ENCODE measurements at regions not wholly inside any gene's neighbourhood (a gene's known extent, or its start where the extent isn't known, plus 50 kb on each side); places are given as distances from the start of the nearest gene placed in this dataset.
A peak's percentile ranks its signal among the peaks of the same experiment; 100 is the strongest.

DNA sequence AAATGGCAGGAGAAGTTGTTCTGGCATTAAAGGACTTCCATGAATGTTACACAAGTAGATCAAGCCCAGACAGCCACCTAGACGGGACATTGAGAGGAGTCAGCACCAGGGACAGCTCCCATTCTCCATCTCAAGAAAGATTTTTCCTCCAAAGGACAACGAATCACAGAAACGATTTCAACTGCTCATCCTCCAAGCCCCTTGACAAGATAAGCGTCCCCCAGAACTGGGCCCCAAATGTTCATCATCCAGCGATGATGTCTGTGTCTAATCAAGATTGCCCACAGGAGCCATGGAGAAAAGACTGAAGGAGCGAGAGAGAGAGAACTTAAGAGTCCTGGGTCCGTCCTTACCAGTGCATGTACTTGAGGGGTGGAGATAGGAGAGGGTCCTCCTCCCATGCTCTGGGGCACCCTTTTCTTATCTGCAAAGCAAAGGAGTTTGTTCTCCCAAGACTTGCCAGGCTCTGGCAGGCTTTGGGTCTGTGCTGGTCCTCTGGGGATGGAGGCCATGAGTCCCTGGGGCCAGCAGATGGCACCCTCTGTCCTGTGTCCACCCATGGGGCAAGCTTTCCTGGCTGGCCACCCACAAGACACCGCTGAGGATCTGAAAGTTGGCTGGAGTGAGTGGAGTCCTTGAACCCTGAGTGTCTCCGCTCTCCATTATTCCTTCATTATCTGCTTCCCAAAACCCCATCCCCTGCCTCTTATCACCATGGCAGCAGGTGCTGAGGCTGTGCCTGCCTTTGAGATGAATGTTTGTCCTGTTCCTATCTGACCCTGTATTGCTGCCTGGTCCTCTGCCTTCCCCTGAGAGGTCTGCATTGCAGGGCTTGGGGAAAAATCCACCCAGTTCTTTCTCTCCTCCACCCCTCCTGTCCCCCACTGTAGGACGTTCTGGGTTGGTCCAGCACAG, 164.6 kb downstream of the ACTL8 start:
- H3K4me3 ChIP-seq = no peak overlapping the region
- no peaks in the 10 kb centered on the region for H3K4me1 ChIP-seq
- intact Hi-C loops (cut with DNase I) = no loop called here
- H3K27me3 ChIP-seq = peaks cover 0 to 5% of the 10 kb centered on the region in 2 donors
- DNase-seq = peak in 3 of 4 donors; percentile 4 to 41 (median 21)
- no peaks in the 10 kb centered on the region for H3K36me3 ChIP-seq (replicated peaks in 1 of 2; ENCODE audit: insufficient read depth in 1 of 2, low read depth in 2 of 2)
- WGBS, 2 donors = 32 to 34% methylated on average over 10 of the region's 10 CpGs
- H3K9me3 ChIP-seq = no peaks in the 10 kb centered on the region
- H3K27ac ChIP-seq = no peak overlapping the region
- no peak for TF ChIP-seq POLR2A (IDR thresholded peaks at IDR 0.05)
- TF ChIP-seq, protein P1, sequence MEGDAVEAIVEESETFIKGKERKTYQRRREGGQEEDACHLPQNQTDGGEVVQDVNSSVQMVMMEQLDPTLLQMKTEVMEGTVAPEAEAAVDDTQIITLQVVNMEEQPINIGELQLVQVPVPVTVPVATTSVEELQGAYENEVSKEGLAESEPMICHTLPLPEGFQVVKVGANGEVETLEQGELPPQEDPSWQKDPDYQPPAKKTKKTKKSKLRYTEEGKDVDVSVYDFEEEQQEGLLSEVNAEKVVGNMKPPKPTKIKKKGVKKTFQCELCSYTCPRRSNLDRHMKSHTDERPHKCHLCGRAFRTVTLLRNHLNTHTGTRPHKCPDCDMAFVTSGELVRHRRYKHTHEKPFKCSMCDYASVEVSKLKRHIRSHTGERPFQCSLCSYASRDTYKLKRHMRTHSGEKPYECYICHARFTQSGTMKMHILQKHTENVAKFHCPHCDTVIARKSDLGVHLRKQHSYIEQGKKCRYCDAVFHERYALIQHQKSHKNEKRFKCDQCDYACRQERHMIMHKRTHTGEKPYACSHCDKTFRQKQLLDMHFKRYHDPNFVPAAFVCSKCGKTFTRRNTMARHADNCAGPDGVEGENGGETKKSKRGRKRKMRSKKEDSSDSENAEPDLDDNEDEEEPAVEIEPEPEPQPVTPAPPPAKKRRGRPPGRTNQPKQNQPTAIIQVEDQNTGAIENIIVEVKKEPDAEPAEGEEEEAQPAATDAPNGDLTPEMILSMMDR (IDR thresholded peaks at IDR 0.05) = peak in 2 of 7 experiments; percentile 10 to 17
- no peak for ATAC-seq

DNA sequence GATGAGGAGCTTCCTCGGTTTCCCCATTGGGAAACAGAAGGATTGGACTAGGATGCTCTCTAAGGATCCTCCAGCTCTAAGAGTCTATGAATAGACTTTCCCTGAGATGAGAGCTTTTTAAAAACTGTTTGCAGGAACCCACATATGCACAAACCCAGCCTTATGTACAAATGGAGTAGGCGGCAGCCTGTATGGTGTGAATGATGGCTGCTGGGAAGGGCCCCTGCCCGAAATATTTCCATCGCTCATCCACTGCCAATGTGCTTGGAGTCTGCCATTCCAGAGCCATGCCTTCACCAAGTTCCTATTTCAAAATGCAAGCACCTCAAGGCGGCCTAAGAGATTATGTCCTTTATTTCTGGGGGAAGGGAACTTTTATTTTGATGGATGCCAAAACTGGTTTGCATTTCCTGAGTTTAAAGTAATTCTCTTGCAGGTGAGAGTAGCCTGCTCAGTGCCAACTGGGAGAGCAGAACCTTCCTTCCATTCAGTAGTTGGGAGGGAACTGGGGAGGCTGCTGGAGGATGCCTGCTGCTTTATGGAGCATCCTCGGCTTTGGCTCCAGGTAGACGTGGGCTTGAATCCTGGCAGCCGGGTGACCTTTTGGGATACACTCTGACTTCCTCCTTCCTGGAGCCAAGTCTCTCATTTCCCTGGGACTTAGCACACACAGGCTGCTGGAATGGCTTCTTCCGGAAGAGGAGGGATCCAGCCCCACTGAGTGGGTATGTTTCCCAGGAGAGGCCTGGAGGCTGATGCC, 165.9 kb downstream of the ACTL8 start:
- Histone ChIP-seq H3K9me3 (no peaks in the 10 kb centered on the region), H3K36me3 (replicated peaks in 1 of 2; ENCODE audit: insufficient read depth in 1 of 2, low read depth in 2 of 2) (no peaks in the 10 kb centered on the region), H3K4me1 (no peaks in the 10 kb centered on the region), H3K4me3 (no peak overlapping the region), H3K27me3 (peaks cover 0 to 5% of the 10 kb centered on the region in 2 donors), H3K27ac (no peak overlapping the region)
- 42 to 49% methylated on average over 8 to 9 of the region's 9 CpGs for WGBS, 2 donors
- DNase-seq (no peak), ATAC-seq (no peak)
- TF ChIP-seq POLR2A (IDR thresholded peaks at IDR 0.05) = no peak
- TF ChIP-seq, protein P1 (IDR thresholded peaks at IDR 0.05) = no peak
- intact Hi-C loops (cut with DNase I) = no loop called here

DNA sequence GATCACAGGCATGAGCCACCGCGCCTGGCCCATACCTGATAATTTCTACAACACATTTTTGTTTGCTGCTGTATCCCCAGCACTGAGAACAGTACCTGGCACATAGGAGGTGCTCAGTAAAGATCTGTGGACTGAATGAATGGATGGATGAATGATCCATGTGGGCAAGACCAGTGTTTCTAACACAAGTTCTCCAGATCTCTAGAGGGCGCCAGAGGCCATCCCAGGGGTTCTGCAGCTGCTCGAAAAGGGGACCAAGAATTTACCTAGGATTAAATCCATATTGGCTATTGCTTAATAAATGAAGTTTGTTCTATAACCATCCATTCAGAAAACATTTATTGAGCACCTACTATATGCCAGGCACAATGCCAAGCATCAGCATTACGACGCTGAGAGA, 167.7 kb downstream of the ACTL8 start:
- no peak overlapping the region for H3K27ac ChIP-seq
- no peaks in the 10 kb centered on the region for H3K9me3 ChIP-seq
- DNase-seq = peak in 2 of 4 donors; percentile 34 to 37
- intact Hi-C loops (cut with DNase I) = no loop called here
- 5 to 11% methylated on average over 6 of the region's 6 CpGs for WGBS, 2 donors
- TF ChIP-seq, protein P1 (IDR thresholded peaks at IDR 0.05) = peak in 4 of 7 experiments; percentile 17 to 35 (median 24)
- no peak for TF ChIP-seq POLR2A (IDR thresholded peaks at IDR 0.05)
- H3K4me1 ChIP-seq = no peaks in the 10 kb centered on the region
- no peak for ATAC-seq
- no peaks in the 10 kb centered on the region for H3K36me3 ChIP-seq (replicated peaks in 1 of 2; ENCODE audit: insufficient read depth in 1 of 2, low read depth in 2 of 2)
- H3K27me3 ChIP-seq = no peaks in the 10 kb centered on the region
- no peak overlapping the region for H3K4me3 ChIP-seq

DNA sequence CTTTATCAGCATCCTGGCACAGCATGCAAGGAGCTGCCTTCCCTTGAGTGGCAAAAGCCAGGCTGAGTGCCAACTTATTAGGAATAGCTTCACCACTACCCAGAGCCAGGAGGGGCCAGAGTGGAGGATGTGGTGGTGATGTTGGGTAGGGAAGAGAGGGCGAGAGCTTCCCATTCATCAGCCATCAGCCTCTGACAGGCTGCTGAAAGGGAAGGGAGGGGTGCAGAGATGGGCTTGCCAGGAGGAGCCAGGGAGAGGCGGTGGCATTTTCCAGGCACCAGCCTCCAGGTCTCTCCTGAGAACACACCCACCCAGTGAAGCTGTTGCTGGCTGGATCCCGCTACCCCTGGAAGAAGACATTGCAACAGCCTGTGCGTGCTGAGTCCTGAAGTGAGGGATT, 168.5 kb downstream of the ACTL8 start:
- Histone ChIP-seq H3K27ac (no peak overlapping the region), H3K9me3 (no peaks in the 10 kb centered on the region), H3K36me3 (replicated peaks in 1 of 2; ENCODE audit: insufficient read depth in 1 of 2, low read depth in 2 of 2) (no peaks in the 10 kb centered on the region), H3K4me1 (no peaks in the 10 kb centered on the region), H3K4me3 (no peak overlapping the region), H3K27me3 (no peaks in the 10 kb centered on the region)
- DNase-seq = no peak
- intact Hi-C loops (cut with DNase I) = no loop called here
- WGBS, 2 donors = 58% methylated on average over 4 of the region's 4 CpGs
- ATAC-seq = no peak
- TF ChIP-seq, protein P1 (IDR thresholded peaks at IDR 0.05) = no peak
- no peak for TF ChIP-seq POLR2A (IDR thresholded peaks at IDR 0.05)
